ENCODE measurements at regions not wholly inside any gene's neighbourhood (a gene's known extent, or its start where the extent isn't known, plus 50 kb on each side); places are given as distances from the start of the nearest gene placed in this dataset.

GRCh38 chr9:80890124-80890523, 799.2 kb downstream of the TLE1 start:
- DNase-seq (no peak), ATAC-seq (no peak)
- Histone ChIP-seq H3K4me3 (no peak overlapping the region), H3K9me3 (no peaks in the 10 kb centered on the region), H3K27me3 (no peaks in the 10 kb centered on the region), H3K27ac (no peak overlapping the region), H3K4me1 (no peaks in the 10 kb centered on the region), H3K36me3 (replicated peaks in 1 of 2; ENCODE audit: insufficient read depth in 1 of 2, low read depth in 2 of 2) (no peaks in the 10 kb centered on the region)
- intact Hi-C loops (cut with DNase I) = no loop called here
- TF ChIP-seq POLR2A (IDR thresholded peaks at IDR 0.05) (no peak), CTCF (IDR thresholded peaks at IDR 0.05) (no peak)

- ATAC-seq (no peak), DNase-seq (no peak)
- Histone ChIP-seq H3K36me3 (replicated peaks in 1 of 2; ENCODE audit: insufficient read depth in 1 of 2, low read depth in 2 of 2) (no peaks in the 10 kb centered on the region), H3K27ac (no peak overlapping the region), H3K4me3 (no peak overlapping the region), H3K27me3 (no peaks in the 10 kb centered on the region), H3K4me1 (no peaks in the 10 kb centered on the region), H3K9me3 (no peaks in the 10 kb centered on the region)
- intact Hi-C loops (cut with DNase I) = no loop called here
- 73 to 81% methylated on average over 5 of the region's 5 CpGs for WGBS, 2 donors
- TF ChIP-seq CTCF (IDR thresholded peaks at IDR 0.05) = no peak
- TF ChIP-seq POLR2A (IDR thresholded peaks at IDR 0.05) = no peak
Measured at GRCh38 chr9:80885894-80886293, 803.5 kb downstream of the TLE1 start.

GRCh38 chr9:80883826-80884579, 805.3 kb downstream of the TLE1 start:
- WGBS, 2 donors = 32 to 34% methylated on average over 5 of the region's 5 CpGs
- no peaks in the 10 kb centered on the region for H3K27me3 ChIP-seq
- no peaks in the 10 kb centered on the region for H3K36me3 ChIP-seq (replicated peaks in 1 of 2; ENCODE audit: insufficient read depth in 1 of 2, low read depth in 2 of 2)
- TF ChIP-seq CTCF (IDR thresholded peaks at IDR 0.05) (no peak), POLR2A (IDR thresholded peaks at IDR 0.05) (no peak)
- ATAC-seq (no peak), DNase-seq (no peak)
- no peak overlapping the region for H3K27ac ChIP-seq
- H3K9me3 ChIP-seq = no peaks in the 10 kb centered on the region
- no peak overlapping the region for H3K4me3 ChIP-seq
- intact Hi-C loops (cut with DNase I) = no loop called here
- H3K4me1 ChIP-seq = no peaks in the 10 kb centered on the region

- ATAC-seq = no peak
- Histone ChIP-seq H3K4me3 (no peak overlapping the region), H3K9me3 (no peaks in the 10 kb centered on the region), H3K27me3 (no peaks in the 10 kb centered on the region), H3K27ac (no peak overlapping the region), H3K4me1 (no peaks in the 10 kb centered on the region), H3K36me3 (replicated peaks in 1 of 2; ENCODE audit: insufficient read depth in 1 of 2, low read depth in 2 of 2) (no peaks in the 10 kb centered on the region)
- no peak for DNase-seq
- WGBS, 2 donors = 62 to 71% methylated on average over 5 of the region's 5 CpGs
- TF ChIP-seq POLR2A (IDR thresholded peaks at IDR 0.05) (no peak), CTCF (IDR thresholded peaks at IDR 0.05) (no peak)
- intact Hi-C loops (cut with DNase I) = no loop called here
Measured at GRCh38 chr9:80883426-80883825, 805.9 kb downstream of the TLE1 start.

GRCh38 chr9:80881940-80882339, 807.4 kb downstream of the TLE1 start:
- intact Hi-C loops (cut with DNase I) = no loop called here
- H3K9me3 ChIP-seq = no peaks in the 10 kb centered on the region
- TF ChIP-seq POLR2A (IDR thresholded peaks at IDR 0.05) (no peak), CTCF (IDR thresholded peaks at IDR 0.05) (no peak)
- DNase-seq (no peak), ATAC-seq (no peak)
- no peaks in the 10 kb centered on the region for H3K36me3 ChIP-seq (replicated peaks in 1 of 2; ENCODE audit: insufficient read depth in 1 of 2, low read depth in 2 of 2)
- no peak overlapping the region for H3K4me3 ChIP-seq
- 53 to 55% methylated on average over 5 of the region's 5 CpGs for WGBS, 2 donors
- H3K27me3 ChIP-seq = no peaks in the 10 kb centered on the region
- no peaks in the 10 kb centered on the region for H3K4me1 ChIP-seq
- H3K27ac ChIP-seq = no peak overlapping the region

Measured in body of pancreas (tissue), 4 donors.